ENCODE measurements at regions not wholly inside any gene's neighbourhood (a gene's known extent, or its start where the extent isn't known, plus 50 kb on each side); places are given as distances from the start of the nearest gene placed in this dataset.

- DNase-seq (ENCODE audit: low read depth), result no peak
- TF ChIP-seq CTCF (IDR thresholded peaks at IDR 0.05; ENCODE audit: insufficient read depth, low read length), result no peak
- no peak overlapping the region for H3K4me3 ChIP-seq (ENCODE audit: low read depth, low read length)
Measured at GRCh38 chr10:42988517-42989395, 88.1 kb upstream of the RET start.

GRCh38 chr10:42989481-42989921, 87.4 kb upstream of the RET start:
- no peak for TF ChIP-seq CTCF (IDR thresholded peaks at IDR 0.05; ENCODE audit: insufficient read depth, low read length)
- DNase-seq (ENCODE audit: low read depth), result no peak
- no peak overlapping the region for H3K4me3 ChIP-seq (ENCODE audit: low read depth, low read length)

- DNase-seq (ENCODE audit: low read depth), result no peak
- TF ChIP-seq CTCF (IDR thresholded peaks at IDR 0.05; ENCODE audit: insufficient read depth, low read length), result no peak
- no peak overlapping the region for H3K4me3 ChIP-seq (ENCODE audit: low read depth, low read length)
Measured at GRCh38 chr10:42990016-42990720, 86.7 kb upstream of the RET start.

GRCh38 chr10:42990721-42991441, 86.0 kb upstream of the RET start:
- no peak for DNase-seq (ENCODE audit: low read depth)
- TF ChIP-seq CTCF (IDR thresholded peaks at IDR 0.05; ENCODE audit: insufficient read depth, low read length), result no peak
- H3K4me3 ChIP-seq (ENCODE audit: low read depth, low read length), result no peak overlapping the region

- DNase-seq (ENCODE audit: low read depth), result no peak
- H3K4me3 ChIP-seq (ENCODE audit: low read depth, low read length), result no peak overlapping the region
- TF ChIP-seq CTCF (IDR thresholded peaks at IDR 0.05; ENCODE audit: insufficient read depth, low read length), result no peak
Measured at GRCh38 chr10:42991442-42992098, 85.3 kb upstream of the RET start.
